Ramos (cell line): ENCODE measurements at regions not wholly inside any gene's neighbourhood (a gene's known extent, or its start where the extent isn't known, plus 50 kb on each side); places are given as distances from the start of the nearest gene placed in this dataset.

ENCODE experiments used
- in situ Hi-C: fragments of 300-500 bp; cut with MboI; formaldehyde crosslinking; loops from one replicate; pipeline ENCODE4 v1.14.3; 2022; ENCODE audit warnings: low sequenced_read_pairs; ENCODE audit not compliant: unreplicated experiment

- in situ Hi-C loops = no loop called here
These were observed 70.2 kb upstream of the CDC42BPA start for GRCh38 chr1:227388214-227389168.

GRCh38 chr1:227379555-227379892, 61.2 kb upstream of the CDC42BPA start:
- in situ Hi-C loops = no loop called here

- in situ Hi-C loops = no loop called here
These were observed 60.7 kb upstream of the CDC42BPA start for GRCh38 chr1:227378871-227379554.

- in situ Hi-C loops = no loop called here
These were observed 59.9 kb upstream of the CDC42BPA start for GRCh38 chr1:227378181-227378580.

- in situ Hi-C loops = no loop called here
These were observed 56.6 kb upstream of the CDC42BPA start for GRCh38 chr1:227374846-227375245.

GRCh38 chr1:227372726-227373130, 54.4 kb upstream of the CDC42BPA start:
- in situ Hi-C loops = no loop called here

GRCh38 chr1:227370533-227371254, 52.4 kb upstream of the CDC42BPA start:
- in situ Hi-C loops = no loop called here

- in situ Hi-C loops = no loop called here
These were observed 50.9 kb upstream of the CDC42BPA start for GRCh38 chr1:227369102-227369760.
